B cell (primary cell): ENCODE measurements at regions not wholly inside any gene's neighbourhood (a gene's known extent, or its start where the extent isn't known, plus 50 kb on each side); places are given as distances from the start of the nearest gene placed in this dataset.

ENCODE experiments used
- ATAC-seq: fragments of 200-7000 bp; cut with Tn5 transposase; one replicate; pipeline ENCODE4 v1.10.0; 2021; ENCODE audit warnings: low read depth, mild to moderate bottlenecking, moderate number of reproducible peaks, moderate library complexity
- CTCF ChIA-PET: fragments of 350-600 bp; sonication (Branson Sonifier 250); formaldehyde crosslinking; loops from one replicate; lab custom pipeline; 2021; ENCODE audit warnings: antibody characterized with exemption, inconsistent platforms; lab: Charles Lee
- POLR2A ChIA-PET: fragments of 350-600 bp; sonication (Branson Sonifier 250); formaldehyde crosslinking; loops from one replicate; lab custom pipeline; 2021; ENCODE audit warnings: antibody characterized with exemption; lab: Charles Lee
- DNase-seq: peaks from one replicate; pipeline ENCODE4 v3.0.0; 2013
- H2AFZ ChIP-seq: 2 replicates; pipeline ENCODE4 v1.6.1; 2012; ENCODE audit warnings: mild to moderate bottlenecking, low read depth, low read length; ENCODE audit not compliant: insufficient read depth, poor library complexity, severe bottlenecking
- H3K27ac ChIP-seq, 2 donors: 1 replicate in 1 of 2; 2 replicates in 1 of 2; pipeline ENCODE4 v1.5.1; 2012 to 2013; ENCODE audit warnings: low read length in 2 of 2, mild to moderate bottlenecking in 2 of 2, moderate library complexity in 1 of 2
- H3K27me3 ChIP-seq, 4 experiments: fragments of 200-600 bp in 1 of 4; sonication (generic) in 1 of 4; replicated peaks in 1 of 4; 1 replicate in 2 of 4; 2 replicates in 2 of 4; pipeline versions ENCODE4 v1.6.1 to v1.7.0; 2013 to 2016; ENCODE audit warnings: low read length in 3 of 4, mild to moderate bottlenecking in 2 of 4, mixed read lengths in 1 of 4, moderate library complexity in 1 of 4; ENCODE audit not compliant: insufficient read depth in 4 of 4, control insufficient read depth in 3 of 4; ENCODE audit errors: control extremely low read depth in 1 of 4
- H3K36me3 ChIP-seq, 2 experiments: replicated peaks in 1 of 2; 1 replicate in 1 of 2; 2 replicates in 1 of 2; pipeline versions ENCODE4 v1.6.1 to v1.7.1; 2013; ENCODE audit warnings: low read length in 1 of 2; ENCODE audit not compliant: insufficient read depth in 2 of 2, control insufficient read depth in 1 of 2; ENCODE audit errors: control extremely low read depth in 1 of 2, extremely low read depth in 1 of 2
- H3K4me1 ChIP-seq, 2 donors: fragments of 200-600 bp in 1 of 2; sonication (generic) in 1 of 2; 1 replicate in 1 of 2; 2 replicates in 1 of 2; pipeline versions ENCODE4 v1.5.1 to v1.6.1; 2013 to 2017; ENCODE audit warnings: low read length in 2 of 2; ENCODE audit not compliant: control insufficient read depth in 2 of 2, insufficient read depth in 2 of 2
- H3K4me2 ChIP-seq: replicated peaks from 2 replicates; pipeline ENCODE3; 2012; ENCODE audit warnings: mild to moderate bottlenecking, low read depth, low read length; ENCODE audit not compliant: poor library complexity, severe bottlenecking
- H3K4me3 ChIP-seq, 5 experiments: fragments of 200-600 bp in 1 of 5; sonication (generic) in 1 of 5; 1 replicate in 3 of 5; 2 replicates in 2 of 5; pipeline versions ENCODE4 v1.5.1 to v1.7.0; 2011 to 2016; ENCODE audit warnings: low read length in 4 of 5, mild to moderate bottlenecking in 4 of 5, low read depth in 2 of 5, control low read depth in 1 of 5, moderate library complexity in 1 of 5; ENCODE audit not compliant: insufficient read depth in 1 of 5; ENCODE audit errors: control extremely low read depth in 1 of 5, extremely low read depth in 1 of 5
- H3K79me2 ChIP-seq: fragments of 200-600 bp; sonication (generic); one replicate; pipeline ENCODE4 v1.6.0; 2016; ENCODE audit warnings: low read length; ENCODE audit not compliant: control insufficient read depth, insufficient read depth
- H3K9ac ChIP-seq: fragments of 200-600 bp; sonication (generic); 2 replicates; pipeline ENCODE4 v1.6.1; 2017; ENCODE audit warnings: mild to moderate bottlenecking, low read length, moderate library complexity
- H3K9me3 ChIP-seq, 3 donors: one replicate each; pipeline versions ENCODE4 v1.6.1 to v1.7.1; 2013; ENCODE audit warnings: low read length in 2 of 3; ENCODE audit not compliant: control insufficient read depth in 2 of 3, insufficient read depth in 1 of 3; ENCODE audit errors: control extremely low read depth in 1 of 3
- H4K20me1 ChIP-seq: 2 replicates; pipeline ENCODE4 v1.6.0; 2012; ENCODE audit warnings: mild to moderate bottlenecking, low read length; ENCODE audit not compliant: insufficient read depth, control insufficient read depth, poor library complexity, severe bottlenecking
- H3K27ac Mint-ChIP-seq: one replicate; pipeline ENCODE4 v1.8.0; 2021; ENCODE audit warnings: mixed read lengths
- H3K27me3 Mint-ChIP-seq: one replicate; pipeline ENCODE4 v1.8.0; 2021; ENCODE audit warnings: mixed read lengths
- H3K4me1 Mint-ChIP-seq: one replicate; pipeline ENCODE4 v1.8.0; 2021; ENCODE audit warnings: mixed read lengths
- H3K4me3 Mint-ChIP-seq: one replicate; pipeline ENCODE4 v1.8.0; 2021; ENCODE audit warnings: mixed read lengths
- H3K9me3 Mint-ChIP-seq: one replicate; pipeline ENCODE4 v1.8.0; 2022; ENCODE audit warnings: mixed read lengths; ENCODE audit not compliant: insufficient read depth
- CTCF ChIP-seq: fragments of 200-600 bp; IDR thresholded peaks from one replicate; pipeline ENCODE4 v1.8.0; 2022; ENCODE audit warnings: antibody characterized with exemption, mild to moderate bottlenecking
- EZH2 ChIP-seq: IDR thresholded peaks from 2 replicates; pipeline ENCODE4 v1.6.1; 2012; ENCODE audit warnings: borderline replicate concordance, low read depth, mild to moderate bottlenecking, moderate library complexity, low read length; ENCODE audit not compliant: insufficient read depth, poor library complexity, severe bottlenecking
- WGBS: methylation state at CpG from one replicate; pipeline ENCODE4 v1.1.5; 2013; ENCODE audit warnings: missing lambda C conversion rate; ENCODE audit not compliant: insufficient coverage; 5-methylcytosine and 5-hydroxymethylcytosine counted together
- intact Hi-C: fragments of 100-400 bp; cut with micrococcal nuclease; formaldehyde crosslinking; loops from one replicate; pipeline ENCODE4 v1.10.0; 2022

GRCh38 chr4:135269125-135269890 lies 1067.7 kb upstream of the PABPC4L start:
- no peak overlapping the region for H2AFZ ChIP-seq
- Mint-ChIP-seq H3K4me1 (no peaks in the 10 kb centered on the region), H3K9me3 (peaks cover 2% of the 10 kb centered on the region), H3K27me3 (no peaks in the 10 kb centered on the region), H3K4me3 (no peak overlapping the region), H3K27ac (no peak overlapping the region)
- H3K9ac ChIP-seq = no peak overlapping the region
- no peak overlapping the region for H3K27ac ChIP-seq
- WGBS = 93% methylated on average over 3 of the region's 7 CpGs
- H4K20me1 ChIP-seq = no peaks in the 10 kb centered on the region
- H3K27me3 ChIP-seq = no peaks in the 10 kb centered on the region
- CTCF ChIA-PET = no interaction called here
- TF ChIP-seq CTCF (no peak), EZH2 (no peak)
- no peak overlapping the region for H3K4me3 ChIP-seq
- POLR2A ChIA-PET = no interaction called here
- ATAC-seq (no peak), DNase-seq (no peak)
- intact Hi-C loops = no loop called here
- H3K36me3 ChIP-seq = no peaks in the 10 kb centered on the region
- no peaks in the 10 kb centered on the region for H3K79me2 ChIP-seq
- no peak overlapping the region for H3K4me2 ChIP-seq
- H3K9me3 ChIP-seq = no peaks in the 10 kb centered on the region
- H3K4me1 ChIP-seq = no peaks in the 10 kb centered on the region

GRCh38 chr4:135268369-135268768 lies 1066.8 kb upstream of the PABPC4L start:
- DNase-seq (no peak), ATAC-seq (no peak)
- Mint-ChIP-seq H3K9me3 (peaks cover 2% of the 10 kb centered on the region), H3K27ac (no peak overlapping the region), H3K27me3 (no peaks in the 10 kb centered on the region), H3K4me3 (no peak overlapping the region), H3K4me1 (no peaks in the 10 kb centered on the region)
- H3K4me1 ChIP-seq = no peaks in the 10 kb centered on the region
- H3K36me3 ChIP-seq = no peaks in the 10 kb centered on the region
- TF ChIP-seq EZH2 (no peak), CTCF (no peak)
- no peak overlapping the region for H3K9ac ChIP-seq
- H3K27me3 ChIP-seq = no peaks in the 10 kb centered on the region
- intact Hi-C loops = no loop called here
- no peaks in the 10 kb centered on the region for H3K9me3 ChIP-seq
- H3K27ac ChIP-seq = no peak overlapping the region
- no peak overlapping the region for H3K4me3 ChIP-seq
- ChIA-PET CTCF (no interaction called here), POLR2A (no interaction called here)
- no peaks in the 10 kb centered on the region for H4K20me1 ChIP-seq
- WGBS = no CpG with 5 or more reads among the region's 3 CpGs
- no peak overlapping the region for H3K4me2 ChIP-seq
- H2AFZ ChIP-seq = no peak overlapping the region
- H3K79me2 ChIP-seq = no peaks in the 10 kb centered on the region
